ENCODE measurements at regions not wholly inside any gene's neighbourhood (a gene's known extent, or its start where the extent isn't known, plus 50 kb on each side); places are given as distances from the start of the nearest gene placed in this dataset.

DNA sequence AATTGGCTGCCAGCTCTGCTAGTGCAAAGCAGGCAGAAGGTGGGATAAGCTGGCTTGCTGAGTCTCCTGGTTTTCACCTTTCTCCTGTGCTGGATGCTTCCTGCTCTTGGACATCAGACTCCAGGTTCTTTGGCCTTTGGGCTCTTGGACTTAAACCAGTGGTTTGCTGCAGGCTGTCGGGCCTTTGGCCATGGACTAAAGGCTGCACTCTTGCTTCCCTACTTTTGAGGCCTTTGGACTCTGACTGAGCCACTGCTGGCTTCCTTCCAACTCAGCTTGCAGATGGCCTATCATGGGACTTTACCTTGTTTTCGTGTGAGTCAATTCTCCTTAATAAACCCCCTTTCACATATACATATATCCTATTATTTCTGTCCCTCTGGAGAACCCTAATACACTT is 1293.9 kb upstream of the CDH6 start:
- no peak overlapping the region for H3K9ac ChIP-seq (ENCODE audit: low read depth, low read length)
- no peak overlapping the region for H3K27ac ChIP-seq (ENCODE audit: low read length)
- H3K9me3 ChIP-seq (ENCODE audit: insufficient read depth, low read length, severe bottlenecking), result no peaks in the 10 kb centered on the region
- DNase-seq (no peak), ATAC-seq (ENCODE audit: insufficient read depth, low read depth) (no peak)
- no peak overlapping the region for H3K4me2 ChIP-seq (ENCODE audit: insufficient read depth, low read length)
- no peaks in the 10 kb centered on the region for H3K36me3 ChIP-seq (ENCODE audit: insufficient read depth, low read length)
- H3K79me2 ChIP-seq (ENCODE audit: insufficient read depth, low read length), result no peaks in the 10 kb centered on the region
- H3K4me1 ChIP-seq (ENCODE audit: insufficient read depth, low read length), result no peaks in the 10 kb centered on the region
- TF ChIP-seq, protein P1, sequence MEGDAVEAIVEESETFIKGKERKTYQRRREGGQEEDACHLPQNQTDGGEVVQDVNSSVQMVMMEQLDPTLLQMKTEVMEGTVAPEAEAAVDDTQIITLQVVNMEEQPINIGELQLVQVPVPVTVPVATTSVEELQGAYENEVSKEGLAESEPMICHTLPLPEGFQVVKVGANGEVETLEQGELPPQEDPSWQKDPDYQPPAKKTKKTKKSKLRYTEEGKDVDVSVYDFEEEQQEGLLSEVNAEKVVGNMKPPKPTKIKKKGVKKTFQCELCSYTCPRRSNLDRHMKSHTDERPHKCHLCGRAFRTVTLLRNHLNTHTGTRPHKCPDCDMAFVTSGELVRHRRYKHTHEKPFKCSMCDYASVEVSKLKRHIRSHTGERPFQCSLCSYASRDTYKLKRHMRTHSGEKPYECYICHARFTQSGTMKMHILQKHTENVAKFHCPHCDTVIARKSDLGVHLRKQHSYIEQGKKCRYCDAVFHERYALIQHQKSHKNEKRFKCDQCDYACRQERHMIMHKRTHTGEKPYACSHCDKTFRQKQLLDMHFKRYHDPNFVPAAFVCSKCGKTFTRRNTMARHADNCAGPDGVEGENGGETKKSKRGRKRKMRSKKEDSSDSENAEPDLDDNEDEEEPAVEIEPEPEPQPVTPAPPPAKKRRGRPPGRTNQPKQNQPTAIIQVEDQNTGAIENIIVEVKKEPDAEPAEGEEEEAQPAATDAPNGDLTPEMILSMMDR (IDR thresholded peaks at IDR 0.05; ENCODE audit: borderline replicate concordance, extremely low read depth, low read length, poor library complexity, severe bottlenecking), result no peak
- TF ChIP-seq EZH2 (IDR thresholded peaks at IDR 0.05; ENCODE audit: borderline replicate concordance, low read depth, low read length, severe bottlenecking), result no peak
- no peak overlapping the region for H3K4me3 ChIP-seq (ENCODE audit: low read depth in 1 of 2, low read length in 2 of 2)
- no peak overlapping the region for H2AFZ ChIP-seq (ENCODE audit: low read depth, low read length)
- H4K20me1 ChIP-seq (ENCODE audit: insufficient read depth, low read length), result no peaks in the 10 kb centered on the region
- H3K27me3 ChIP-seq (ENCODE audit: insufficient read depth, low read length, poor library complexity), result no peaks in the 10 kb centered on the region

DNA sequence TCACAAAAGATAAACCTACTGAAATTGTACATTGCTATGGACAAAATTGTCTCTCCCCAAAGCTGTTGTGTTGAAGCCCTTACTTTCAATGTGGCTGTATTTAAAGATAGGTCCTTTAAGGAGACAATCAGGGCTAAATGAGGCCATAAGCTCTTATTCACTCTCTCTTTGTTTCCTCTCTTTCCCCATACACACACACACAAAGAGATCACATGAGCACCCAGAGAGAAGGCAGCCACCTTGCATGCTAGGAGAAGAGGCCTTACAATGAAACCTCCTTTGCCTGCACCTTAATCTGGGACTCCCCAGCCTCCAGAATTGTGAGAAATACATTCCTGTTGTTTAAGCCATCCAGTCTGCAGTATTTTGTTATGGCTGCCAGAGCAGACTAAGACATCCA is 1295.6 kb upstream of the CDH6 start:
- TF ChIP-seq, protein P1 (IDR thresholded peaks at IDR 0.05; ENCODE audit: borderline replicate concordance, extremely low read depth, low read length, poor library complexity, severe bottlenecking), result no peak
- TF ChIP-seq EZH2 (IDR thresholded peaks at IDR 0.05; ENCODE audit: borderline replicate concordance, low read depth, low read length, severe bottlenecking), result no peak
- Histone ChIP-seq H3K36me3 (ENCODE audit: insufficient read depth, low read length) (no peaks in the 10 kb centered on the region), H2AFZ (ENCODE audit: low read depth, low read length) (no peak overlapping the region), H3K4me3 (ENCODE audit: low read depth in 1 of 2, low read length in 2 of 2) (no peak overlapping the region), H3K4me1 (ENCODE audit: insufficient read depth, low read length) (no peaks in the 10 kb centered on the region), H3K9me3 (ENCODE audit: insufficient read depth, low read length, severe bottlenecking) (no peaks in the 10 kb centered on the region), H3K9ac (ENCODE audit: low read depth, low read length) (no peak overlapping the region), H3K27me3 (ENCODE audit: insufficient read depth, low read length, poor library complexity) (no peaks in the 10 kb centered on the region), H3K4me2 (ENCODE audit: insufficient read depth, low read length) (no peak overlapping the region), H3K27ac (ENCODE audit: low read length) (no peak overlapping the region), H3K79me2 (ENCODE audit: insufficient read depth, low read length) (no peaks in the 10 kb centered on the region), H4K20me1 (ENCODE audit: insufficient read depth, low read length) (no peaks in the 10 kb centered on the region)
- ATAC-seq (ENCODE audit: insufficient read depth, low read depth), result no peak
- no peak for DNase-seq

DNA sequence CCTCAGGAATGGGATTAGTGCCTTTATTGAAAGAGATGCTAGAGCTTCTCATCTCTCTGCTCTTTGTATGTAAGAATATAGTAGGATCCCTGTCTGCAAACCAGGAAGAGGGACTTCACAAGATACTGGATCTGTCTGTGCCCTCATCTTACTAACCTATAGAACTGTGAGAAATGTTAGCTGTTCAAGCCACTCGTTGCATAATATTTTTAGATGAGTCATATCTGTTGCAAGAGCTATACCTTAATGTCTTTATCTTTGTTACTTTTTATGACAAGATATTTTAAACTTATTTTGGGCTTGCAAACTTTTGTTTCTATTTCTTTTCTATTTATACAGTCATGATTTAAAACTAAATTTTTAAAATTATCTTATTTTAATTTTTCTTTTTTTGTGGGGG is 1296.8 kb upstream of the CDH6 start:
- H2AFZ ChIP-seq (ENCODE audit: low read depth, low read length), result no peak overlapping the region
- no peaks in the 10 kb centered on the region for H4K20me1 ChIP-seq (ENCODE audit: insufficient read depth, low read length)
- no peaks in the 10 kb centered on the region for H3K27me3 ChIP-seq (ENCODE audit: insufficient read depth, low read length, poor library complexity)
- H3K4me2 ChIP-seq (ENCODE audit: insufficient read depth, low read length), result no peak overlapping the region
- DNase-seq (no peak), ATAC-seq (ENCODE audit: insufficient read depth, low read depth) (no peak)
- H3K4me3 ChIP-seq (ENCODE audit: low read depth in 1 of 2, low read length in 2 of 2), result no peak overlapping the region
- no peak overlapping the region for H3K27ac ChIP-seq (ENCODE audit: low read length)
- no peak for TF ChIP-seq EZH2 (IDR thresholded peaks at IDR 0.05; ENCODE audit: borderline replicate concordance, low read depth, low read length, severe bottlenecking)
- TF ChIP-seq, protein P1 (IDR thresholded peaks at IDR 0.05; ENCODE audit: borderline replicate concordance, extremely low read depth, low read length, poor library complexity, severe bottlenecking), result no peak
- H3K9me3 ChIP-seq (ENCODE audit: insufficient read depth, low read length, severe bottlenecking), result no peaks in the 10 kb centered on the region
- H3K4me1 ChIP-seq (ENCODE audit: insufficient read depth, low read length), result no peaks in the 10 kb centered on the region
- H3K36me3 ChIP-seq (ENCODE audit: insufficient read depth, low read length), result no peaks in the 10 kb centered on the region
- no peaks in the 10 kb centered on the region for H3K79me2 ChIP-seq (ENCODE audit: insufficient read depth, low read length)
- H3K9ac ChIP-seq (ENCODE audit: low read depth, low read length), result no peak overlapping the region

DNA sequence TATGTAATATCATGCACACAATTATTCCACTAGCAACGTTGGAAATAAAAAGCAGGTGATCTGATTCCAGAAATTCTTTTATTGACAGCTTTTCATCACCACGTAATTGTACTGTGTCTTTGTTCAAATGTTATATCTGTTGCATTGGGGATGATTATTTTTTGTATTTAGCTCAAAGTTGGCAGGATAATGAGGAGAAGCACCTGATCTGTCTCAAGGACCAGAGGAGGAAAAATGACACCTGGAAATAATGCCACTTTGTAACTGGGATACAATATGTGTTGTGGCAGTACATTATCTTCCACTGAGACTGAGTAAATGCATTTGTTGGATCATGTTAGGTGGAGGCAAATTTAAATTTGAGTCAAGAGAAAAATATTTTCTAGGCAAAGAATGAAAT is 1298.8 kb upstream of the CDH6 start:
- no peak overlapping the region for H3K4me2 ChIP-seq (ENCODE audit: insufficient read depth, low read length)
- no peak overlapping the region for H3K27ac ChIP-seq (ENCODE audit: low read length)
- ATAC-seq (ENCODE audit: insufficient read depth, low read depth), result no peak
- H3K4me3 ChIP-seq (ENCODE audit: low read depth in 1 of 2, low read length in 2 of 2), result no peak overlapping the region
- H3K9me3 ChIP-seq (ENCODE audit: insufficient read depth, low read length, severe bottlenecking), result no peaks in the 10 kb centered on the region
- H3K36me3 ChIP-seq (ENCODE audit: insufficient read depth, low read length), result no peaks in the 10 kb centered on the region
- H3K27me3 ChIP-seq (ENCODE audit: insufficient read depth, low read length, poor library complexity), result no peaks in the 10 kb centered on the region
- no peak overlapping the region for H2AFZ ChIP-seq (ENCODE audit: low read depth, low read length)
- H3K4me1 ChIP-seq (ENCODE audit: insufficient read depth, low read length), result no peaks in the 10 kb centered on the region
- H3K79me2 ChIP-seq (ENCODE audit: insufficient read depth, low read length), result no peaks in the 10 kb centered on the region
- no peak overlapping the region for H3K9ac ChIP-seq (ENCODE audit: low read depth, low read length)
- TF ChIP-seq EZH2 (IDR thresholded peaks at IDR 0.05; ENCODE audit: borderline replicate concordance, low read depth, low read length, severe bottlenecking), result no peak
- TF ChIP-seq, protein P1 (IDR thresholded peaks at IDR 0.05; ENCODE audit: borderline replicate concordance, extremely low read depth, low read length, poor library complexity, severe bottlenecking), result no peak
- DNase-seq, result no peak
- no peaks in the 10 kb centered on the region for H4K20me1 ChIP-seq (ENCODE audit: insufficient read depth, low read length)

Measured in DND-41 (cell line).